ENCODE measurements at regions not wholly inside any gene's neighbourhood (a gene's known extent, or its start where the extent isn't known, plus 50 kb on each side); places are given as distances from the start of the nearest gene placed in this dataset.

- TF ChIP-seq FOXA1 (IDR thresholded peaks at IDR 0.05) = no peak
- TF ChIP-seq FOXA1 (CRISPR knock-in tag; IDR thresholded peaks at IDR 0.05) = no peak
- no peak for TF ChIP-seq POLR2AphosphoS2 (IDR thresholded peaks at IDR 0.05; ENCODE audit: low read depth, low read length)
- TF ChIP-seq SIN3A (IDR thresholded peaks at IDR 0.05; ENCODE audit: borderline replicate concordance, low read depth, low read length) = no peak
- no peak for TF ChIP-seq HDAC6 (IDR thresholded peaks at IDR 0.05; ENCODE audit: low read depth, low read length)
- TF ChIP-seq ZNF224 (CRISPR knock-in tag; IDR thresholded peaks at IDR 0.05) = no peak
- TF ChIP-seq MYNN (CRISPR knock-in tag; IDR thresholded peaks at IDR 0.05; ENCODE audit: low read depth) = no peak
Measured at GRCh38 chr17:14935139-14935841, 329.8 kb downstream of the PMP22 start.

All from HepG2 (cell line).